ENCODE measurements at regions not wholly inside any gene's neighbourhood (a gene's known extent, or its start where the extent isn't known, plus 50 kb on each side); places are given as distances from the start of the nearest gene placed in this dataset.
"Not testable (repeated sequence)": the region's sequence is repeated elsewhere in the genome, so short reads cannot be mapped to it uniquely, and the experiment has no call there.

DNA sequence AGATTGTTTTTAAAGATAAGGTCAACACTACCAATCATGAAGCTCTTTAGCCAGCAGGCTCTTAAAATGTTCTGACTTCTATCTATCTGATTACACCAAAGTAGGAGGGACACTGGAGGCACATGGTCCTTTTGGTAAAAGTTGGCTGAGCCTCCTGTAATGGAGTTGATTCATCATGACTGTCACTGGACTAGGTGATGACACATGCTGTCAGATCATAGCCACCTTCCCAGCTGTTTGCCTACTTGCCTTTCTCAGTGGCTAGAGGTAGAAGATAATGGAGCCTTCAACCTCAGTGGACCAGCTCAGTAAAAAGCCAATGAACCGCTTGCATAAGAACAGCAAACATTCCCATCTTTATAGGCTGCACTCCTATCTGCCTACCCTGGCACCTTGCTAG is 286.7 kb upstream of the TEKT4 start:
- H4K20me1 ChIP-seq (ENCODE audit: control insufficient read depth, insufficient read depth, low read length, poor library complexity, severe bottlenecking); H3K4me1 Mint-ChIP-seq; H3K4me1 ChIP-seq (ENCODE audit: control insufficient read depth in 2 of 2, insufficient read depth in 2 of 2, low read length in 2 of 2); POLR2A ChIA-PET; H3K9me3 Mint-ChIP-seq (ENCODE audit: insufficient read depth); H3K27ac ChIP-seq (ENCODE audit: low read length in 2 of 2); H3K4me3 Mint-ChIP-seq; H2AFZ ChIP-seq (ENCODE audit: insufficient read depth, low read depth, low read length, poor library complexity, severe bottlenecking); H3K27ac Mint-ChIP-seq; H3K36me3 ChIP-seq (replicated peaks in 1 of 2; ENCODE audit: control extremely low read depth in 1 of 2, control insufficient read depth in 1 of 2, extremely low read depth in 1 of 2, insufficient read depth in 2 of 2, low read length in 1 of 2); H3K4me2 ChIP-seq (replicated peaks; ENCODE audit: low read depth, low read length, poor library complexity, severe bottlenecking); H3K27me3 Mint-ChIP-seq; H3K79me2 ChIP-seq (ENCODE audit: control insufficient read depth, insufficient read depth, low read length); H3K9ac ChIP-seq (ENCODE audit: low read length); H3K9me3 ChIP-seq (ENCODE audit: control extremely low read depth in 1 of 3, control insufficient read depth in 2 of 3, insufficient read depth in 1 of 3, low read length in 2 of 3); intact Hi-C loops (cut with micrococcal nuclease); CTCF ChIA-PET; DNase-seq; H3K27me3 ChIP-seq (replicated peaks in 1 of 4; ENCODE audit: control extremely low read depth in 1 of 4, control insufficient read depth in 3 of 4, insufficient read depth in 4 of 4, low read length in 3 of 4); ATAC-seq (ENCODE audit: low read depth); H3K4me3 ChIP-seq (ENCODE audit: control extremely low read depth in 1 of 5, extremely low read depth in 1 of 5, insufficient read depth in 1 of 5, low read depth in 2 of 5, low read length in 4 of 5): not testable (repeated sequence)
- no CpG with 5 or more reads among the region's 1 CpG for WGBS (ENCODE audit: insufficient coverage)

- DNase-seq; H3K9me3 Mint-ChIP-seq (ENCODE audit: insufficient read depth); H3K27me3 ChIP-seq (replicated peaks in 1 of 4; ENCODE audit: control extremely low read depth in 1 of 4, control insufficient read depth in 3 of 4, insufficient read depth in 4 of 4, low read length in 3 of 4); intact Hi-C loops (cut with micrococcal nuclease); H3K36me3 ChIP-seq (replicated peaks in 1 of 2; ENCODE audit: control extremely low read depth in 1 of 2, control insufficient read depth in 1 of 2, extremely low read depth in 1 of 2, insufficient read depth in 2 of 2, low read length in 1 of 2); H3K9ac ChIP-seq (ENCODE audit: low read length); H3K4me3 ChIP-seq (ENCODE audit: control extremely low read depth in 1 of 5, extremely low read depth in 1 of 5, insufficient read depth in 1 of 5, low read depth in 2 of 5, low read length in 4 of 5); H2AFZ ChIP-seq (ENCODE audit: insufficient read depth, low read depth, low read length, poor library complexity, severe bottlenecking); ATAC-seq (ENCODE audit: low read depth); H4K20me1 ChIP-seq (ENCODE audit: control insufficient read depth, insufficient read depth, low read length, poor library complexity, severe bottlenecking); H3K4me2 ChIP-seq (replicated peaks; ENCODE audit: low read depth, low read length, poor library complexity, severe bottlenecking); H3K27ac ChIP-seq (ENCODE audit: low read length in 2 of 2); H3K27me3 Mint-ChIP-seq; H3K9me3 ChIP-seq (ENCODE audit: control extremely low read depth in 1 of 3, control insufficient read depth in 2 of 3, insufficient read depth in 1 of 3, low read length in 2 of 3); H3K4me3 Mint-ChIP-seq; H3K4me1 ChIP-seq (ENCODE audit: control insufficient read depth in 2 of 2, insufficient read depth in 2 of 2, low read length in 2 of 2); H3K27ac Mint-ChIP-seq; H3K4me1 Mint-ChIP-seq; CTCF ChIA-PET; H3K79me2 ChIP-seq (ENCODE audit: control insufficient read depth, insufficient read depth, low read length); POLR2A ChIA-PET: not testable (repeated sequence)
- 58% methylated on average over 5 of the region's 14 CpGs for WGBS (ENCODE audit: insufficient coverage)
These were observed 284.9 kb upstream of the TEKT4 start for GRCh38 chr2:94586032-94586982.

DNA sequence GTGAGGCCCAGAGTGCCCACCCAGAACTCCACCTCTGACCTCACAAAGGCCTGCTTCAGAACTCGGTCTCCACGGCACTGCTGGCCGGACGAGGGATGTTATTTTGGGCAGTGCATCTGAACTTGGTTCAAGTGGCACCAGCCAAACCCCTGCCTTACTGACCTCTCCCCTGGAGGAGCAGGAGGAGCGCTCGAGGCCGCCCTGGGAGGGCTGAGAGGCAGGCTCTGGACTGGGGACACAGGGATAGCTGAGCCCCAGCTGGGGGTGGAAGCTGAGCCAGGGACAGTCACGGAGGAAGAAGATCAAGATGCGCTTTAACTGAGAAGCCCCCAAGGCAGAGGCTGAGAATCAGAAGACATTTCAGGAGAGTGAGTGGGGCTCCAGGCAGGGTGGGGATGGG is 284.2 kb upstream of the TEKT4 start:
- CTCF ChIA-PET; H3K9ac ChIP-seq (ENCODE audit: low read length); H3K4me1 ChIP-seq (ENCODE audit: control insufficient read depth in 2 of 2, insufficient read depth in 2 of 2, low read length in 2 of 2); DNase-seq; intact Hi-C loops (cut with micrococcal nuclease); POLR2A ChIA-PET; H3K4me3 Mint-ChIP-seq; H3K9me3 ChIP-seq (ENCODE audit: control extremely low read depth in 1 of 3, control insufficient read depth in 2 of 3, insufficient read depth in 1 of 3, low read length in 2 of 3); H3K36me3 ChIP-seq (replicated peaks in 1 of 2; ENCODE audit: control extremely low read depth in 1 of 2, control insufficient read depth in 1 of 2, extremely low read depth in 1 of 2, insufficient read depth in 2 of 2, low read length in 1 of 2); ATAC-seq (ENCODE audit: low read depth); H3K27ac Mint-ChIP-seq; H3K9me3 Mint-ChIP-seq (ENCODE audit: insufficient read depth); H2AFZ ChIP-seq (ENCODE audit: insufficient read depth, low read depth, low read length, poor library complexity, severe bottlenecking); H3K4me1 Mint-ChIP-seq; H4K20me1 ChIP-seq (ENCODE audit: control insufficient read depth, insufficient read depth, low read length, poor library complexity, severe bottlenecking); H3K4me3 ChIP-seq (ENCODE audit: control extremely low read depth in 1 of 5, extremely low read depth in 1 of 5, insufficient read depth in 1 of 5, low read depth in 2 of 5, low read length in 4 of 5); H3K27me3 Mint-ChIP-seq; H3K27ac ChIP-seq (ENCODE audit: low read length in 2 of 2); H3K4me2 ChIP-seq (replicated peaks; ENCODE audit: low read depth, low read length, poor library complexity, severe bottlenecking); H3K27me3 ChIP-seq (replicated peaks in 1 of 4; ENCODE audit: control extremely low read depth in 1 of 4, control insufficient read depth in 3 of 4, insufficient read depth in 4 of 4, low read length in 3 of 4); H3K79me2 ChIP-seq (ENCODE audit: control insufficient read depth, insufficient read depth, low read length): not testable (repeated sequence)
- WGBS (ENCODE audit: insufficient coverage), result 100% methylated on average over 1 of the region's 9 CpGs

DNA sequence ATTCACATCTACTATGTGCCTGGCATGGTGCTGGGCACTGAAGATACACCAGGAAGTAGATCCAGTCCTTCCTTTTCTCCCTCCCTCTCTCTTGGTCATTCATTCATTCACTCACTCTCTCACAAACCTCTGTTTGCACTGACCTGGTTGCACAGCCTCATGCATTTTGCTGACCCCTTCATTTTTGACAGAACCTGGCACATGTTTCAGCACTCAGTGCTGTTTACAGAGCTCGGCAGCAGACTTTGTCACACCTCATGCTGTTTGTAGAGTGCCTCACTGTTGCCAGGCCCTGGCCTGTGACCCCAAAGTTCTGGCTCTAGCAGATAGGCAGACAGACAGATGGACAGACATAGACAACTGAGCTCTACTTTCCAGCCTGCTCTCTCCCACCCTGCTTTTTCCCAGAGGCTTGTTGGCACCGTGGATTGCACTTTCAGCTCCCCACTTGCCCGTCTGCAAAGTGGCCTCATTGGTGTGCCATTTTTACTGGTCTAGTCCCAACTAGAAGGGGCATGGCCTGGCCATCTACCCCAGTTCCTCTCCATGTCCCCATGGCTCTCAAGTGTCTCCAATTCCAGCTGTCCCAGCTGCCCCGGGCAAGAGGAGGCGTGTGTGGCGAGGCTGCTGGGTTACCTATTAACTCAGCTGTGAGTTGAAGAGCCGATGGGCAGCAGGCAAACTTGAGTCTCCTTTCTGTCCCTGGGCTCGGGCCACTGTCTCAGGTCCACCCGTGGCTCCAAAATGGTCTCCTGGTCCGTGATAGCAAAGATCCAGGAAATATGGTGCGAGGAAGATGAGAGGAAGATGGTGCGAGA is 277.0 kb upstream of the TEKT4 start:
- H3K9ac ChIP-seq (ENCODE audit: low read length); H3K4me1 Mint-ChIP-seq; POLR2A ChIA-PET; DNase-seq; H3K4me3 Mint-ChIP-seq; H3K36me3 ChIP-seq (replicated peaks in 1 of 2; ENCODE audit: control extremely low read depth in 1 of 2, control insufficient read depth in 1 of 2, extremely low read depth in 1 of 2, insufficient read depth in 2 of 2, low read length in 1 of 2); H3K27me3 ChIP-seq (replicated peaks in 1 of 4; ENCODE audit: control extremely low read depth in 1 of 4, control insufficient read depth in 3 of 4, insufficient read depth in 4 of 4, low read length in 3 of 4); ATAC-seq (ENCODE audit: low read depth); H3K79me2 ChIP-seq (ENCODE audit: control insufficient read depth, insufficient read depth, low read length); H3K27ac ChIP-seq (ENCODE audit: low read length in 2 of 2); H3K9me3 ChIP-seq (ENCODE audit: control extremely low read depth in 1 of 3, control insufficient read depth in 2 of 3, insufficient read depth in 1 of 3, low read length in 2 of 3); H3K27ac Mint-ChIP-seq; H3K4me1 ChIP-seq (ENCODE audit: control insufficient read depth in 2 of 2, insufficient read depth in 2 of 2, low read length in 2 of 2); H3K4me2 ChIP-seq (replicated peaks; ENCODE audit: low read depth, low read length, poor library complexity, severe bottlenecking); CTCF ChIA-PET; H4K20me1 ChIP-seq (ENCODE audit: control insufficient read depth, insufficient read depth, low read length, poor library complexity, severe bottlenecking); H3K9me3 Mint-ChIP-seq (ENCODE audit: insufficient read depth); H3K27me3 Mint-ChIP-seq; intact Hi-C loops (cut with micrococcal nuclease); H2AFZ ChIP-seq (ENCODE audit: insufficient read depth, low read depth, low read length, poor library complexity, severe bottlenecking); H3K4me3 ChIP-seq (ENCODE audit: control extremely low read depth in 1 of 5, extremely low read depth in 1 of 5, insufficient read depth in 1 of 5, low read depth in 2 of 5, low read length in 4 of 5): not testable (repeated sequence)
- WGBS (ENCODE audit: insufficient coverage), result 86% methylated on average over 9 of the region's 12 CpGs
